ENCODE measurements at regions not wholly inside any gene's neighbourhood (a gene's known extent, or its start where the extent isn't known, plus 50 kb on each side); places are given as distances from the start of the nearest gene placed in this dataset.

DNA sequence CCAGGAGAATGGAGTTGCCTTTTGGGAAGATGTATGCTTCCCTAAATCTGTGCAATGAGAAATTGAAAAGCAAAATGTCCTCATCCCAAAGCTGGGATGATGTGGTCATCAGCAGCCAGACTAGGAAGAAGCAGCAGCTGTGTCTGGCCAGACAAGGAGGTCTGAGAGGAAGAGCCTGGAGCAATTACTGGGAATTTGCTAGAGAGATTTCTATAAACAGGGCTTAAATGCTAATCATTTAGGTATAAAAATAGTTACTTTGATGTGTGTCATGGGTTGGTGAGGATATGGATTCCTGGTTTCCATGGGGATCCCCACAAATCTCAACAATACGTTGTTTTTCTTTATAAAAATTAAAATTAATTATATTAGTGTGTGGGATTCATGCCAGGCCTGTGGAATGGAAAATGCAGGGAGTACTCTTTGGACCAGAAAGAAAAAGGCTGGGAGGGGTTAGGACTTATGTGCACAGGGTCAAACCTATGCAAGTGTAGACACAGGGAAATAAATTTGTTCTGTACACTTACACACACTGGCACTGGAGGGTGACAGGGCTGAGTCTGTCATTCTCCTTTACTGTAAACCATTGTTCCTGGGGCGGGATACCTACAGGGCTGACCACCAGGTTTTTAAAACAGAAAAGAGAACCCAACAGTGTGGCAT is 58.7 kb upstream of the TRPC7 start:
- TF ChIP-seq, protein P1, sequence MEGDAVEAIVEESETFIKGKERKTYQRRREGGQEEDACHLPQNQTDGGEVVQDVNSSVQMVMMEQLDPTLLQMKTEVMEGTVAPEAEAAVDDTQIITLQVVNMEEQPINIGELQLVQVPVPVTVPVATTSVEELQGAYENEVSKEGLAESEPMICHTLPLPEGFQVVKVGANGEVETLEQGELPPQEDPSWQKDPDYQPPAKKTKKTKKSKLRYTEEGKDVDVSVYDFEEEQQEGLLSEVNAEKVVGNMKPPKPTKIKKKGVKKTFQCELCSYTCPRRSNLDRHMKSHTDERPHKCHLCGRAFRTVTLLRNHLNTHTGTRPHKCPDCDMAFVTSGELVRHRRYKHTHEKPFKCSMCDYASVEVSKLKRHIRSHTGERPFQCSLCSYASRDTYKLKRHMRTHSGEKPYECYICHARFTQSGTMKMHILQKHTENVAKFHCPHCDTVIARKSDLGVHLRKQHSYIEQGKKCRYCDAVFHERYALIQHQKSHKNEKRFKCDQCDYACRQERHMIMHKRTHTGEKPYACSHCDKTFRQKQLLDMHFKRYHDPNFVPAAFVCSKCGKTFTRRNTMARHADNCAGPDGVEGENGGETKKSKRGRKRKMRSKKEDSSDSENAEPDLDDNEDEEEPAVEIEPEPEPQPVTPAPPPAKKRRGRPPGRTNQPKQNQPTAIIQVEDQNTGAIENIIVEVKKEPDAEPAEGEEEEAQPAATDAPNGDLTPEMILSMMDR (conservative IDR thresholded peaks at IDR 0.05; ENCODE audit: low read depth in 2 of 2): no peak
- TF ChIP-seq EZH2 (IDR thresholded peaks at IDR 0.05; ENCODE audit: low read depth, unreplicated experiment): no peak

Measured in GM23338 (cell line).